IMR-90 (cell line): ENCODE measurements at regions not wholly inside any gene's neighbourhood (a gene's known extent, or its start where the extent isn't known, plus 50 kb on each side); places are given as distances from the start of the nearest gene placed in this dataset.

Experiments
- ATAC-seq: fragments of 200-7000 bp; cut with Tn5 transposase; 2 replicates; pipeline ENCODE4 v1.9.1; 2020; ENCODE audit warnings: low read depth, mild to moderate bottlenecking, moderate library complexity
- BruUV-seq: library from RNA; stranded (reverse); fragments of 400-500 nt; replicated peaks from 2 replicates; lab custom pipeline; 2021; lab: Mats Ljungman, UMichigan
- CTCF ChIA-PET: fragments of 300-600 bp; formaldehyde crosslinking; extraction: SDS; loops from one replicate; lab custom pipeline; 2021; ENCODE audit warnings: antibody characterized with exemption; lab: Yijun Ruan, JAX
- POLR2A ChIA-PET: fragments of 300-600 bp; sonication (Branson Sonifier 250); formaldehyde crosslinking; loops from one replicate; lab custom pipeline; 2022; ENCODE audit warnings: antibody characterized with exemption; ENCODE audit not compliant: unreplicated experiment; lab: Charles Lee
- DNase-seq: peaks from one replicate; pipeline ENCODE4 v3.0.0; 2013
- H2AFZ ChIP-seq: replicated peaks from 2 replicates; pipeline ENCODE3; 2013; ENCODE audit warnings: low read length, mild to moderate bottlenecking; ENCODE audit not compliant: poor library complexity
- H2AK5ac ChIP-seq: 2 replicates; pipeline ENCODE4 v1.6.1; 2013; ENCODE audit warnings: low read depth, low read length, inconsistent platforms
- H2AK9ac ChIP-seq: replicated peaks from 2 replicates; pipeline ENCODE3; 2013; ENCODE audit warnings: mild to moderate bottlenecking, low read depth, low read length, moderate library complexity; ENCODE audit not compliant: poor library complexity
- H2BK120ac ChIP-seq: 2 replicates; pipeline ENCODE4 v1.6.1; 2013; ENCODE audit warnings: low read depth, low read length, inconsistent platforms
- H2BK15ac ChIP-seq: 3 replicates; pipeline ENCODE4 v1.6.1; 2013; ENCODE audit warnings: low read depth, low read length, inconsistent platforms
- H2BK20ac ChIP-seq: 2 replicates; pipeline ENCODE4 v1.6.1; 2013; ENCODE audit warnings: low read depth, mild to moderate bottlenecking, inconsistent platforms, low read length, moderate library complexity
- H2BK5ac ChIP-seq: 2 replicates; pipeline ENCODE4 v1.6.1; 2013; ENCODE audit warnings: mild to moderate bottlenecking, low read depth, low read length, inconsistent platforms; ENCODE audit not compliant: poor library complexity, severe bottlenecking
- H3K14ac ChIP-seq: replicated peaks from 2 replicates; pipeline ENCODE4 v1.6.1; 2013; ENCODE audit warnings: low read depth, low read length, inconsistent platforms
- H3K18ac ChIP-seq: 2 replicates; pipeline ENCODE4 v1.6.1; 2013; ENCODE audit warnings: low read depth, low read length, control low read depth
- H3K23ac ChIP-seq: 2 replicates; pipeline ENCODE4 v1.6.1; 2013; ENCODE audit warnings: low read depth, low read length, inconsistent platforms
- H3K27ac ChIP-seq: 2 replicates; pipeline ENCODE4 v1.5.1; 2013; ENCODE audit warnings: mild to moderate bottlenecking, control low read depth, low read length; ENCODE audit not compliant: insufficient read depth
- H3K27me3 ChIP-seq: 2 replicates; pipeline ENCODE4 v1.6.1; 2013; ENCODE audit warnings: low read length; ENCODE audit not compliant: control insufficient read depth, insufficient read depth
- H3K36me3 ChIP-seq: 2 replicates; pipeline ENCODE4 v1.6.1; 2013; ENCODE audit warnings: low read length, mixed read lengths; ENCODE audit not compliant: control insufficient read depth, insufficient read depth
- H3K4ac ChIP-seq: 2 replicates; pipeline ENCODE4 v1.6.1; 2013; ENCODE audit warnings: low read depth, low read length, inconsistent platforms
- H3K4me1 ChIP-seq: 2 replicates; pipeline ENCODE4 v1.6.1; 2013; ENCODE audit warnings: low read length, mixed read lengths; ENCODE audit not compliant: control insufficient read depth, insufficient read depth
- H3K4me2 ChIP-seq: 2 replicates; pipeline ENCODE4 v1.6.1; 2013; ENCODE audit warnings: low read depth, mild to moderate bottlenecking, control low read depth, low read length, moderate library complexity
- H3K4me3 ChIP-seq: 2 replicates; pipeline ENCODE4 v1.5.1; 2013; ENCODE audit warnings: low read depth, mild to moderate bottlenecking, control low read depth, low read length, moderate library complexity; ENCODE audit not compliant: insufficient read depth
- H3K56ac ChIP-seq: 2 replicates; pipeline ENCODE4 v1.6.1; 2013; ENCODE audit warnings: low read length, inconsistent platforms; ENCODE audit not compliant: insufficient read depth; ENCODE audit errors: extremely low read depth
- H3K79me1 ChIP-seq, 2 experiments: 2 replicates each; pipeline ENCODE4 v1.6.1; 2013; ENCODE audit warnings: low read length in 2 of 2, inconsistent platforms in 1 of 2, low read depth in 1 of 2
- H3K9ac ChIP-seq: 2 replicates; pipeline ENCODE4 v1.6.1; 2013; ENCODE audit warnings: low read depth, low read length, control low read depth
- H3K9me1 ChIP-seq: 2 replicates; pipeline ENCODE4 v1.6.1; 2013; ENCODE audit warnings: low read length, inconsistent platforms; ENCODE audit not compliant: insufficient read depth
- H3K9me3 ChIP-seq: 2 replicates; pipeline ENCODE4 v1.6.1; 2013; ENCODE audit warnings: low read length; ENCODE audit not compliant: control insufficient read depth, insufficient read depth
- H4K20me1 ChIP-seq: 2 replicates; pipeline ENCODE4 v1.6.1; 2013; ENCODE audit warnings: low read length, inconsistent platforms; ENCODE audit not compliant: insufficient read depth
- H4K5ac ChIP-seq: 2 replicates; pipeline ENCODE4 v1.6.1; 2013; ENCODE audit warnings: mild to moderate bottlenecking, low read depth, low read length, control low read depth
- H4K8ac ChIP-seq, 2 experiments: 2 replicates each; pipeline ENCODE4 v1.6.1; 2013; ENCODE audit warnings: low read depth in 2 of 2, low read length in 2 of 2, control low read depth in 1 of 2, inconsistent platforms in 1 of 2
- H4K91ac ChIP-seq: 2 replicates; pipeline ENCODE4 v1.6.1; 2013; ENCODE audit warnings: low read depth, low read length, inconsistent platforms; ENCODE audit not compliant: insufficient read depth
- BHLHE40 ChIP-seq: fragments of 150-350 bp; IDR thresholded peaks from 2 replicates; pipeline ENCODE4 v1.6.1; 2016; ENCODE audit warnings: mild to moderate bottlenecking, low read depth, low read length
- CEBPB ChIP-seq: IDR thresholded peaks from 2 replicates; pipeline ENCODE4 v1.6.1; 2012; ENCODE audit warnings: low read depth, low read length, improper control_type of control experiment
- CHD1 ChIP-seq: IDR thresholded peaks from 2 replicates; pipeline ENCODE4 v1.6.1; 2012; ENCODE audit warnings: low read depth, low read length, improper control_type of control experiment
- FOS ChIP-seq: fragments of 150-350 bp; IDR thresholded peaks from 2 replicates; pipeline ENCODE4 v1.6.1; 2016; ENCODE audit warnings: low read depth, low read length
- MAFK ChIP-seq: IDR thresholded peaks from 2 replicates; pipeline ENCODE4 v1.6.1; 2012; ENCODE audit warnings: low read depth, low read length, improper control_type of control experiment
- MAZ ChIP-seq: IDR thresholded peaks from 2 replicates; pipeline ENCODE4 v1.6.1; 2012; ENCODE audit warnings: low read depth, mild to moderate bottlenecking, low read length, improper control_type of control experiment, moderate library complexity, borderline replicate concordance
- MXI1 ChIP-seq: IDR thresholded peaks from 2 replicates; pipeline ENCODE4 v1.6.1; 2012; ENCODE audit warnings: low read depth, mild to moderate bottlenecking, low read length, moderate library complexity, borderline replicate concordance
- NFE2L2 ChIP-seq: fragments of 150-350 bp; IDR thresholded peaks from 2 replicates; pipeline ENCODE4 v1.6.1; 2016; ENCODE audit warnings: low read depth, mild to moderate bottlenecking, low read length
- POLR2A ChIP-seq: IDR thresholded peaks from 2 replicates; pipeline ENCODE4 v1.6.1; 2012; ENCODE audit warnings: mild to moderate bottlenecking, low read depth, low read length
- RAD21 ChIP-seq: IDR thresholded peaks from 2 replicates; pipeline ENCODE4 v1.6.1; 2012; ENCODE audit warnings: low read length, improper control_type of control experiment
- RCOR1 ChIP-seq: IDR thresholded peaks from 2 replicates; pipeline ENCODE4 v1.6.1; 2012; ENCODE audit warnings: mild to moderate bottlenecking, low read length, improper control_type of control experiment; ENCODE audit not compliant: insufficient replicate concordance
- RFX5 ChIP-seq: IDR thresholded peaks from 2 replicates; pipeline ENCODE4 v1.8.0; 2012; ENCODE audit warnings: low read depth, mild to moderate bottlenecking, low read length, moderate library complexity
- SMC3 ChIP-seq: fragments of 150-350 bp; IDR thresholded peaks from 2 replicates; pipeline ENCODE4 v1.6.1; 2016; ENCODE audit warnings: low read depth, mild to moderate bottlenecking, antibody characterized with exemption, low read length, moderate library complexity
- WGBS, 2 experiments: methylation state at CpG; one replicate each; pipeline versions ENCODE4 v1.1.5 to v1.1.7; 2013; ENCODE audit warnings: missing lambda C conversion rate in 2 of 2; ENCODE audit not compliant: insufficient read length in 1 of 2; ENCODE audit errors: extremely low coverage in 2 of 2; 5-methylcytosine and 5-hydroxymethylcytosine counted together
- dilution Hi-C: fragments of 300-500 bp; cut with HindIII; formaldehyde crosslinking; loops from one replicate; pipeline ENCODE4 v1.14.3; 2018; ENCODE audit warnings: low sequenced_read_pairs; ENCODE audit not compliant: unreplicated experiment
- in situ Hi-C: fragments of 300-500 bp; cut with MboI; formaldehyde crosslinking; loops from 3 replicates; pipeline ENCODE4 v1.14.3; 2019; ENCODE audit warnings: low sequenced_read_pairs, inconsistent platforms, mixed read lengths
- intact Hi-C: fragments of 100-400 bp; cut with micrococcal nuclease; formaldehyde crosslinking; loops from 2 replicates; pipeline ENCODE4 v1.10.0; 2022
- TF ChIP-seq, protein P1 (sequence below): fragments of 150-350 bp; IDR thresholded peaks from 2 replicates; pipeline ENCODE4 v1.6.1; 2017; ENCODE audit warnings: mild to moderate bottlenecking, antibody characterized with exemption, low read length, low read depth
- TF ChIP-seq, protein P2 (sequence below): fragments of 150-350 bp; IDR thresholded peaks from 2 replicates; pipeline ENCODE4 v1.6.1; 2016; ENCODE audit warnings: low read depth, mild to moderate bottlenecking, low read length, moderate library complexity, borderline replicate concordance
- TF ChIP-seq, protein P3 (sequence below): conservative IDR thresholded peaks from 2 replicates; pipeline ENCODE4 v1.5.1; 2012; ENCODE audit warnings: mild to moderate bottlenecking, low read depth, low read length, improper control_type of control experiment

DNA sequence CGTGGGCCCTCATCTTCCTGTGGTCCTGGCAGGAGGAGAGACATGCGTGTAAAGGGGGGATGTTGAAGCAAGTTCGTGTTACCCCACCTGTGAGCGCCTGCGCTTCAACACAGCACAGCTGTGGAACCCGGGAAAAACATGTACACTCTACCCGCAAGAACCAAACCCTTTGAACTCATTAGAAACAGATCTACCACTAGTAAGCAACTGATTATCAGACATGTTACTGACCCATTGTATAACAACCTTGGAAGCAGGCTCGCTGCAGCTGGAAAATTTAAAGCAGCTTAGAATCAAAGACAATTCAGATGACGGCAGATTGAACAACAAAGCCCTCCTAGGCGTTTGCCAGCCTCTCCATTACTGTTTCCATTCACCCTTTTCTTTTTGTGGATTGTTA lies 771.7 kb upstream of the SALL3 start:
- H4K8ac ChIP-seq, result no peak overlapping the region
- no peak overlapping the region for H2AFZ ChIP-seq
- no peaks in the 10 kb centered on the region for H3K27me3 ChIP-seq
- intact Hi-C loops (no loop called here), dilution Hi-C loops (no loop called here), in situ Hi-C loops (no loop called here)
- no peaks in the 10 kb centered on the region for H3K4me1 ChIP-seq
- H3K14ac ChIP-seq, result no peak overlapping the region
- no peak overlapping the region for H3K18ac ChIP-seq
- H3K27ac ChIP-seq, result no peak overlapping the region
- POLR2A ChIA-PET, result no interaction called here
- 28% methylated on average over 3 of the region's 10 CpGs; no CpG with 5 or more reads in 1 of the 2 experiments for WGBS, 2 experiments
- no peak overlapping the region for H4K5ac ChIP-seq
- no peak overlapping the region for H2AK9ac ChIP-seq
- H3K9me3 ChIP-seq, result peaks cover 26% of the 10 kb centered on the region
- no peak overlapping the region for H3K4me3 ChIP-seq
- no peak overlapping the region for H3K4me2 ChIP-seq
- no peak overlapping the region for H2BK20ac ChIP-seq
- H2BK15ac ChIP-seq, result no peak overlapping the region
- H3K9me1 ChIP-seq, result no peaks in the 10 kb centered on the region
- no peaks in the 10 kb centered on the region for H3K36me3 ChIP-seq
- H2BK5ac ChIP-seq, result no peak overlapping the region
- no peak overlapping the region for H3K9ac ChIP-seq
- no peak overlapping the region for H3K56ac ChIP-seq
- CTCF ChIA-PET, result no interaction called here
- TF ChIP-seq FOS (no peak), RAD21 (no peak), CEBPB (no peak), MXI1 (no peak), CHD1 (no peak), RFX5 (no peak), BHLHE40 (no peak), MAFK (no peak), POLR2A (no peak), SMC3 (no peak), RCOR1 (no peak), MAZ (no peak), NFE2L2 (no peak)
- TF ChIP-seq, protein P1, sequence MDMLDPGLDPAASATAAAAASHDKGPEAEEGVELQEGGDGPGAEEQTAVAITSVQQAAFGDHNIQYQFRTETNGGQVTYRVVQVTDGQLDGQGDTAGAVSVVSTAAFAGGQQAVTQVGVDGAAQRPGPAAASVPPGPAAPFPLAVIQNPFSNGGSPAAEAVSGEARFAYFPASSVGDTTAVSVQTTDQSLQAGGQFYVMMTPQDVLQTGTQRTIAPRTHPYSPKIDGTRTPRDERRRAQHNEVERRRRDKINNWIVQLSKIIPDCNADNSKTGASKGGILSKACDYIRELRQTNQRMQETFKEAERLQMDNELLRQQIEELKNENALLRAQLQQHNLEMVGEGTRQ, result no peak
- TF ChIP-seq, protein P2, sequence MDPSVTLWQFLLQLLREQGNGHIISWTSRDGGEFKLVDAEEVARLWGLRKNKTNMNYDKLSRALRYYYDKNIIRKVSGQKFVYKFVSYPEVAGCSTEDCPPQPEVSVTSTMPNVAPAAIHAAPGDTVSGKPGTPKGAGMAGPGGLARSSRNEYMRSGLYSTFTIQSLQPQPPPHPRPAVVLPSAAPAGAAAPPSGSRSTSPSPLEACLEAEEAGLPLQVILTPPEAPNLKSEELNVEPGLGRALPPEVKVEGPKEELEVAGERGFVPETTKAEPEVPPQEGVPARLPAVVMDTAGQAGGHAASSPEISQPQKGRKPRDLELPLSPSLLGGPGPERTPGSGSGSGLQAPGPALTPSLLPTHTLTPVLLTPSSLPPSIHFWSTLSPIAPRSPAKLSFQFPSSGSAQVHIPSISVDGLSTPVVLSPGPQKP, result no peak
- TF ChIP-seq, protein P3, sequence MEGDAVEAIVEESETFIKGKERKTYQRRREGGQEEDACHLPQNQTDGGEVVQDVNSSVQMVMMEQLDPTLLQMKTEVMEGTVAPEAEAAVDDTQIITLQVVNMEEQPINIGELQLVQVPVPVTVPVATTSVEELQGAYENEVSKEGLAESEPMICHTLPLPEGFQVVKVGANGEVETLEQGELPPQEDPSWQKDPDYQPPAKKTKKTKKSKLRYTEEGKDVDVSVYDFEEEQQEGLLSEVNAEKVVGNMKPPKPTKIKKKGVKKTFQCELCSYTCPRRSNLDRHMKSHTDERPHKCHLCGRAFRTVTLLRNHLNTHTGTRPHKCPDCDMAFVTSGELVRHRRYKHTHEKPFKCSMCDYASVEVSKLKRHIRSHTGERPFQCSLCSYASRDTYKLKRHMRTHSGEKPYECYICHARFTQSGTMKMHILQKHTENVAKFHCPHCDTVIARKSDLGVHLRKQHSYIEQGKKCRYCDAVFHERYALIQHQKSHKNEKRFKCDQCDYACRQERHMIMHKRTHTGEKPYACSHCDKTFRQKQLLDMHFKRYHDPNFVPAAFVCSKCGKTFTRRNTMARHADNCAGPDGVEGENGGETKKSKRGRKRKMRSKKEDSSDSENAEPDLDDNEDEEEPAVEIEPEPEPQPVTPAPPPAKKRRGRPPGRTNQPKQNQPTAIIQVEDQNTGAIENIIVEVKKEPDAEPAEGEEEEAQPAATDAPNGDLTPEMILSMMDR, result no peak
- BruUV-seq, result no TSS peak
- no peaks in the 10 kb centered on the region for H4K20me1 ChIP-seq
- H3K23ac ChIP-seq, result no peak overlapping the region
- DNase-seq (no peak), ATAC-seq (no peak)
- no peak overlapping the region for H2BK120ac ChIP-seq
- H3K79me1 ChIP-seq, result no peaks in the 10 kb centered on the region
- H4K91ac ChIP-seq, result no peak overlapping the region
- H3K4ac ChIP-seq, result no peak overlapping the region
- no peak overlapping the region for H2AK5ac ChIP-seq
